ENCODE measurements at regions not wholly inside any gene's neighbourhood (a gene's known extent, or its start where the extent isn't known, plus 50 kb on each side); places are given as distances from the start of the nearest gene placed in this dataset.

DNA sequence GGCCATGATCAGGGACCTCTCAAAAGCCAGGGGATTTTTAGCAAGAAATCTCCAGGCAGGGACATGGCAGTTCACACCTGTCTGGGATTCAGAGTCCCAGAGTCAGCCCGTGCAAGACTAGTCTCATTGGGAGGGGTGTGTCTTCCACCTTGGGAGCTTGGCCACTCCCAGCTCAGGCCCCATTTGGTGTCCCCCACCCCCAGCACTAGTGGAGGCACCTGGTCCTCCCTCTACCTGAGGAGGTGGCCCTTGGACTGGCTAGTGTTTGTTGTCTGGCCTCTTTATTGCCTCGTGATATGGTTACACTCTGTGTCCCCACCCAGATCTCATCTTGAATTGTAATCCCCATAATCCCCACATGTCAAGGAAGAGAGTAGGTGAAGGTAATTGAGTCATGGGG lies 140.8 kb upstream of the PHACTR3 start:
- no peak overlapping the region for H3K4me3 Mint-ChIP-seq
- H3K27me3 Mint-ChIP-seq: peaks cover 7 to 67% of the 10 kb centered on the region in 2 donors
- DNase-seq: no peak
- H3K4me1 Mint-ChIP-seq (ENCODE audit: low read depth in 2 of 2): no peaks in the 10 kb centered on the region
- H3K36me3 Mint-ChIP-seq (ENCODE audit: insufficient read depth): no peaks in the 10 kb centered on the region
- no peaks in the 10 kb centered on the region for H3K9me3 Mint-ChIP-seq
- no peak for ATAC-seq (replicated peaks)
- no peak overlapping the region for H3K27ac Mint-ChIP-seq

DNA sequence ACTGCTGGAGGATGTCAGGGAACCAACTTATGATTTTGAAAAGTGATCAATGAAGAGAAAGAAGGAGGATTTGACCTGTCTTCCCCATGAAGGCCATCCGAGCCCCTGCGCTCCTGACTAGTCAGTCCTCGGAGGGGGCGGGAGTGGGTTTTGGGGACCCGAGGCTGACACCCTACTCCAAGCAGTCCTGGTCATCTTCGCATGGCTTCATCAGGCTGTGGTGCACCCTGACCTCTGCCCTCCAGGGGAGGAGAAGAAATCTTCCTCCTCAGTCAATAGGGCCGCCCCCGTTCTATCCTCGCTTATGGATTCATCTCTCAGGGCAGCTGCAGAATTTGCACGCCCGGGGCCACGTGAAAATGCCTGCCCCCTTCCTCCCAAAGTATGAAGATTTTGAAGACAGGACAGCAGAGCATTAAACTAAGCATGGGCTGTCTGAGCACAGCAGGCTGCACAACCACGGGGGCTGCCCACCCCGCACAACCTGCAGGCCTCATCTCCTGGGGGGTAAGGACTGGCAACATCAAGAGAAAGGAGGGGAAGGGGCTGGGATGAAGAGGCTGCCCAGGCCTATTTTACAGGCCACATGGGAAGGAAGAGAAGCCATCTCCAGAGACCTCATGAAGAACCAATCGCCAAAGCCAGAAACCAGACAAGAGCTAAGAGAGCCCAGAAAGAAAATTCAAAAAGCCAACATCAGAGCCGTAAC lies 138.1 kb upstream of the PHACTR3 start:
- Mint-ChIP-seq H3K27me3 (peaks cover 0 to 66% of the 10 kb centered on the region in 2 donors), H3K9me3 (no peaks in the 10 kb centered on the region), H3K4me3 (no peak overlapping the region), H3K4me1 (ENCODE audit: low read depth in 2 of 2) (no peaks in the 10 kb centered on the region), H3K27ac (no peak overlapping the region), H3K36me3 (ENCODE audit: insufficient read depth) (no peaks in the 10 kb centered on the region)
- DNase-seq (no peak), ATAC-seq (replicated peaks) (no peak)

DNA sequence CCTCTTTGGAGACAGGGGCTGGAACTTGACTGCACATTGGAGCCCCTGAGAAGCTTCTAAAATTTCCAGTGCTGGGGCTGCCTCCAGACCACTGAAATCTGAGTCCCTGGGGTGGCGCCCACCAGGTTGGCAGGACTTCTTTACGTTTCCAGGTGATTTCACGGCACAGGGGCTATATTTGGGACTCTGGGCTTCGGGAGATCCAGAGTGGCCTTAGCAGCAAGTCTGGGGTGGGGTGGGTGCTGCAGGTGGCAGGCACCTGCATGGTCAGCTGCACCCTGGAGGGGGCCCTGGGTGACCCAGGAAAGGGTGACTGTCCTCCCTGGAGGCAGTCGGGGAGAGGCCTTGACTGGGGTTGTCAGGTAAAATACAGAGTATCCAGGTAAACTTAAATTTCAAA lies 135.5 kb upstream of the PHACTR3 start:
- no peaks in the 10 kb centered on the region for H3K36me3 Mint-ChIP-seq (ENCODE audit: insufficient read depth)
- DNase-seq: no peak
- H3K27me3 Mint-ChIP-seq: peaks cover 12 to 72% of the 10 kb centered on the region in 2 donors
- no peak for ATAC-seq (replicated peaks)
- no peak overlapping the region for H3K4me3 Mint-ChIP-seq
- H3K4me1 Mint-ChIP-seq (ENCODE audit: low read depth in 2 of 2): no peaks in the 10 kb centered on the region
- no peak overlapping the region for H3K27ac Mint-ChIP-seq
- H3K9me3 Mint-ChIP-seq: no peaks in the 10 kb centered on the region

DNA sequence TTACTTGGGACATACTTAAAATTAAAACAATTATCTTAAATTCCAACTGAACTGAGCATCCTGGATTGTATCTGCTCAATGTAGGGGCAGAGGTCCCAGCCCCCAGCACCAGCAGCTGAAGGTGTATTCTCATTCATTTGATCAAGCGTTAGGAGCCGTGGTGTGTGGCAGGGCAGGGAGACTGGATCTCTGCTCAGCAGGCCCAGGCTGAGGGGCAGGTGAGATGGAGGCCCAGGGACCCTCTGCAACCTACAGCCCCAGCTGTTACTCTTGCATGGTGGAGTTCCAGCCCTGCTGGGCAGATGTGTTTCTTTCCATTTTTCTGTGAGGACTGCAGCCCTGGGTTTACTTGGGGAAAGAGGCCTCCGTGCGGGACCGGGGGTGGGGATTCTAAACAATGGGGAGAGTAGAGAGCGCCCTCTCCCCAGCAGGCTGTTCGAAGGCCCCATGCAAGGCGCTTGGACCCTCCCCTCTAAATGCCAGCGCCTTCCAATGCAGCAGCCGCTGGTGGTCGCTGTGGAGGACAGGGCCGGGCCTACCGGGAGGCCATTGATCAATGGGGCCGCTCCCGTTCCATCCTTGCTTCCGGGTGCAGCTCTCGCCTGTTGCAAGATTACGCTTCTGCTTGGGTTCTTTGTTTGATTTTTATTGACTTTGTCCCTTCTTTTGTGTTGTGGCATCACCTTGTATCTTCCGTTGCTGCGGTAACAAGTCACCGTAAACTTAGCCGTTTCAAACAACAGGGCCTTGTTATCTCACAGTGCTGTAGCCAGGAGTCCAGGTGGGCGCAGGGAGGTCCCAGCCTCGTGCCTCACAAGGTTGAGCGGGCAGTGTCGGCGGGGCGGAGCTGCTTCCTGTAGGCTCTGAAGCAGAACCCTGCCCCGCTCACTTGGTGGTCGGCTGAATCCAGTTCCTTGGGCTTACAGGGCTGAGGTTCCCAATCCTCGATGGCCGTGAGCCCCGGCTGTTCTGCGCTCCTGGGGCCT lies 134.8 kb upstream of the PHACTR3 start:
- ATAC-seq (replicated peaks) (no peak), DNase-seq (no peak)
- Mint-ChIP-seq H3K9me3 (no peaks in the 10 kb centered on the region), H3K4me3 (no peak overlapping the region), H3K36me3 (ENCODE audit: insufficient read depth) (no peaks in the 10 kb centered on the region), H3K27me3 (peaks cover 18 to 72% of the 10 kb centered on the region in 2 donors), H3K4me1 (ENCODE audit: low read depth in 2 of 2) (no peaks in the 10 kb centered on the region), H3K27ac (no peak overlapping the region)

DNA sequence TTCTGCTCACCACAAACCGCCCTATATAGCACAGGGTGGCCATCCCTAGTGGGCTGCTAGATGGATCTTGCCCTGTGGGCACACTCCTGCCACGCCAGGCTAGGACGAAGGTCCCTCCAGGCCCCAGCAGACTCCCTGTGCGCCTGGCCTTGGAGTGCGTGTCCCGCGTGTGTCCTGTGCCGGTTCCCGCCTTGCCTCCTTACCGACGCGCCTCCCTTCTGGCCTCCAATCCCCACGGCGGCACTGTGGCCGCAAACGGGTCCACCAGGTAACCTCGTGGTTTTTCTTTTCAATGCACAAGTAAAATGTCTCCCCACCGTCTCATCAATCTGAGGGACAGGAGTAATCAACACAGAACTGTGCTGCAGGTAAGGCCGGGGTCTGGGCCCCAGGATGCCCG lies 133.8 kb upstream of the PHACTR3 start:
- no peak overlapping the region for H3K4me3 Mint-ChIP-seq
- no peaks in the 10 kb centered on the region for H3K4me1 Mint-ChIP-seq (ENCODE audit: low read depth in 2 of 2)
- H3K27me3 Mint-ChIP-seq: peaks cover 26 to 71% of the 10 kb centered on the region in 2 donors
- ATAC-seq (replicated peaks) (no peak), DNase-seq (no peak)
- H3K36me3 Mint-ChIP-seq (ENCODE audit: insufficient read depth): no peaks in the 10 kb centered on the region
- no peak overlapping the region for H3K27ac Mint-ChIP-seq
- H3K9me3 Mint-ChIP-seq: no peaks in the 10 kb centered on the region

DNA sequence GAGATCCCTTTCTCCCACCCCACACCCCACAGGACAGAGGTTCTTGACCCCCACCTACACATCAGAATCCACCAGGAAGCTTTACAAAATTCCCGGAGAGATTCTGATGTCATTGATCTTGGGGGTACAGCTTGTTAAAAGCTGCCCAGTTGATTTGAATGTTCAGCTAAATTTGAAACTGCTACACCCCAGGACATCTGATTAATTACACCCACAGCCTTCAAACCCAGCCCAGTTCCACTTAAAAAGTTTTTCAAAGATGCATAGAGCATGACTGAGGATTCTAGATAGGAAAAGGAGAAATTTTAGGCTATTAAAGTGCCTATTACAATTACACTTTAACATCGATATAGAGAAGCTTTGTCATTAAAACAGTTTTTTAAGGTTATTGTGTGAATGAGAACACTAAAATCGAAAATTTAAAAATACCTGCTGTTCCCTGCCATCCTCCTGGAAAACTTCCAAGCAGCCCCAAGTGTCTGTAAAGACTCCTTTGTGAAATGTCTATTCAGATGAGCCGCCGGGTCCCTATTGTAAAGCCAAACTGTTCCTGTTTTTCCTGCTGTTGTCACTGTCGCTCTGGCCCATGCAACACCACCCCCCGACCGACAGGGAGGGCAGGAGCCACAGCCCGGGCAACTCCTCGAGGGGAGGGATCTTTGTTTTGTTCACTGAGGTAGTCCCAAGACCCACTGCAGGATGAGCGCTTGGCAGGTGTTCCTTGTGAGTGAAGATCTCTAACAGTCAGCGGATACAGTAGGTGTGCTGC lies 132.5 kb upstream of the PHACTR3 start:
- no peaks in the 10 kb centered on the region for H3K4me1 Mint-ChIP-seq (ENCODE audit: low read depth in 2 of 2)
- no peak overlapping the region for H3K27ac Mint-ChIP-seq
- no peak overlapping the region for H3K4me3 Mint-ChIP-seq
- DNase-seq: no peak
- no peaks in the 10 kb centered on the region for H3K9me3 Mint-ChIP-seq
- H3K27me3 Mint-ChIP-seq: peaks cover 27 to 62% of the 10 kb centered on the region in 2 donors
- ATAC-seq (replicated peaks): no peak
- H3K36me3 Mint-ChIP-seq (ENCODE audit: insufficient read depth): no peaks in the 10 kb centered on the region

DNA sequence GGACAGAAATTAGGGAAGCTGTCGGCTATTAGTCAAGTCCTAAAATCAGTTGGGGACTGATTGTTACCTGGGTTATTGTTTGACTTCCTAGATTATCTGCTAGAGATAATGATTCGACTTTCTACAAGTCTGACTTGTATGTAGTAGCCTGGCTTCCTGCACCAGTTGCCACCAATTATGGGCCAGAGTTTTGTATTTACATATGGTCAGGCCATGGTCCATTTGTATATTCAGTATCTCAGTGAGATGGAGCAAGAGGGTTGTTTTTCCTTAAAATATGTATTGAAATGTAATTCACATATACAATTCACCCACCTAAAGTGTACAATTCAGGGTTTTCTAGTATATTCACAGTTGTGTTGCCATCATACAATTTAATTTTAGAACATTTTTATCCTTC lies 130.6 kb upstream of the PHACTR3 start:
- no peak for ATAC-seq (replicated peaks)

DNA sequence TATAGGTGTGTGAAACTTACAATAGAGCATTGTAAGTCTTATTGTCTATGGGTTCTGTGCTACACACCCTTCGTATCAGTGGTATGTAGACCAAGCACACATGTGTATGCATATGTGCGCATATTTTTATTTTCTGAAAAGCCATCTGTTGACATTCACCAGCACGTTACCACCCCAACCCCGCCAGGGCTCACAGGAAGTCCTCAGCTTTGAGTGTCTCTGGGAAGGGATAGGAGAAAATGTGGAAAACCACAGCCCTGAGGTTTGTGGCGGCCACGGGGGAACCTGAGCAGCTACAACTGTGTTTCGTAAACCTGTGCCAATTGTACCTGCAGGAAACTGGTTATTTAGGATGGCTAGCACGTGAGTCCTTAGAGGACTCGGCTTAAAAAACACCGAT lies 123.3 kb upstream of the PHACTR3 start:
- Mint-ChIP-seq H3K36me3 (ENCODE audit: insufficient read depth) (no peaks in the 10 kb centered on the region), H3K9me3 (no peaks in the 10 kb centered on the region), H3K27ac (no peak overlapping the region), H3K27me3 (peaks cover 24 to 47% of the 10 kb centered on the region in 2 donors), H3K4me3 (no peak overlapping the region), H3K4me1 (ENCODE audit: low read depth in 2 of 2) (peaks cover 0 to 1% of the 10 kb centered on the region in 2 donors)
- DNase-seq (no peak), ATAC-seq (replicated peaks) (no peak)

More for the DNA sequence above, 130.6 kb upstream of the PHACTR3 start:
- Mint-ChIP-seq H3K36me3 (ENCODE audit: insufficient read depth) (no peaks in the 10 kb centered on the region), H3K4me3 (no peak overlapping the region), H3K4me1 (ENCODE audit: low read depth in 2 of 2) (no peaks in the 10 kb centered on the region), H3K9me3 (no peaks in the 10 kb centered on the region), H3K27me3 (peaks cover 27 to 60% of the 10 kb centered on the region in 2 donors), H3K27ac (no peak overlapping the region)
- DNase-seq: no peak

DNA sequence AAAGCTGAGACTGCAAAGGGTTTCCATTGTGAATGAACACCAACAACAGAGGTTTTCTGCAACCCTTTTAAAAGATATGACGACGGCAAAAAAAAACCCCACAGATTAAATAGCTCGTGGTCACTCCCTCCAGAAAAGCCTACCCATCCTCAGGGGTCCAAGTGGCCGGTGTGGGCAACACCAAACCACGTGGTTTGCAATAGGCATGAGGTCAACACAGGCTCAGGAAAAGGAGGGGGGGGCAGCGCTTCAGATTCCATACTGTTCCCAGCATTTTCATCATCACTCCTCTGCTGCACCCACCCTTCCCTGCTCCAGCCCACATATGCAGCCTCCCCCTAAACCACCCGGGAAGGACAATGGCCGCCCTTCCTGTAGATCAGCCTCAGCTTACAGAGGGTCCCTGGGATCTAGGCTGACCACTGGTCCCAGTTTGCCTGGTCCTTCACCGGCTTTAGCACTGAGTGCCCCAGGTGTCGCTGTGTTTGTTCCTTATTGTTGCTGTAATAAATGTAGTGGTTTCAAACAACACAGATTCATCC lies 122.8 kb upstream of the PHACTR3 start:
- Mint-ChIP-seq H3K4me1 (ENCODE audit: low read depth in 2 of 2) (peaks cover 0 to 1% of the 10 kb centered on the region in 2 donors), H3K27ac (no peak overlapping the region), H3K4me3 (no peak overlapping the region), H3K27me3 (peaks cover 24 to 47% of the 10 kb centered on the region in 2 donors), H3K36me3 (ENCODE audit: insufficient read depth) (no peaks in the 10 kb centered on the region), H3K9me3 (no peaks in the 10 kb centered on the region)
- DNase-seq (no peak), ATAC-seq (replicated peaks) (no peak)

DNA sequence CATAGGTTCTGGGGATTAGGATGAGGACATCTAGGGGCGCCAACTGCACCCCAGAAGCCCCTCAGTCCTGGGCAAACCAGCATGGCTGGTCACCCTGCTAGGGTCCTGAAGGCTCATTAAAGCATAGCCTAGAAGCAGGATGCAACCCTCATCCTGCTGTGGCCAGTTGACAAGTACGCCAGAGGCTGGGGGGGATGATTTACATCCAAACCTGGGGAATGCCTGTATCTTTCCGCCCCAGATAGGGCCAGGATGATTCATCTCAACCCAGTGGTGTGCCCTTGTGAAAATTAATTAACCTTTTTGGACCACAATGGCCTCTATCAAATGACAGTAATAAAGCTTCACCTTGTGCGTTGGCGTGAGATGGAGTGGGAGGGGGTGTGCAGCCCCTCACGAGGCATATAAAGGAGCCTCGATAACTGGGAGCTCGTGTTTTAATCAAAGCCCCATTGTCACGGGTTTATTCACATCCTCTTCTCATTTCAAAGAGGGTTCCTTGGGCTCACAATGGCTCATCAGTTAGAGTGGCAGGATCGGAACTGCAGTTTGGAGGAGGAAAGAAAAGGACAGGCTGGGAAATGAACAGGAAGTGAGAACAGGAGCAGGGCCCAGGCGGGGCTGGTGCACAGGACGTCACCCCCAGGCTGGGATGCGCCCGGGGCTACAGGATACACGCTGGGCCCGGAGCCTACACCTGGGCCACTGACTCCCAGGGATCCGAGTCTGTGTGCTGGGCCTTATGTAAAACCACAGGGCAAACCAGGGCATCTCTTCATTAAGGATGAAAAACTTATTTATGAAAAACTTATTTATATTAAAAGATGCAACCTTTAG lies 121.8 kb upstream of the PHACTR3 start:
- peaks cover 0 to 1% of the 10 kb centered on the region in 2 donors for H3K4me1 Mint-ChIP-seq (ENCODE audit: low read depth in 2 of 2)

DNA sequence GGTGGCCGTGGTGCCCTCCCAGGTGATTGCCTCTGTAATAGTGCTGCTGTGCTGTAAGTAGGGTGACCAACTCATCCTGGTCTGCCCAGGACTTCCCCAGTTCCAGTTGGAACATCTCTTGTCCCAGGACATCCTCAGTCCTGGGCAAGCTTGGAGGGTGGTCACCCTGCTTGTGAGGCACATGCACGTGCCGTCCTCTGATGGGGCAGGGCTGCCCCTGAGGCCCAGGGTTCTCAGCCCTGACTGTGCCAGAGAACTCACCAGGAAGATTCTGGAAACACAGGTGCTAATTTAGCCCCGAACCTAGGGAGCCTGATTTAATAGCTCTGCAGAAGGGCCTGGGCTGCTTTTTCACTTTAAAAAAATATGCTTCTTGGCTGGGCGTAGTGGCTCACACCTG lies 120.9 kb upstream of the PHACTR3 start:
- Mint-ChIP-seq H3K9me3 (no peaks in the 10 kb centered on the region), H3K4me3 (no peak overlapping the region), H3K27me3 (peaks cover 24 to 47% of the 10 kb centered on the region in 2 donors), H3K4me1 (ENCODE audit: low read depth in 2 of 2) (peaks cover 0 to 1% of the 10 kb centered on the region in 2 donors), H3K27ac (no peak overlapping the region), H3K36me3 (ENCODE audit: insufficient read depth) (no peaks in the 10 kb centered on the region)
- ATAC-seq (replicated peaks): no peak
- DNase-seq: no peak

More for the DNA sequence above, 121.8 kb upstream of the PHACTR3 start:
- DNase-seq (no peak), ATAC-seq (replicated peaks) (no peak)
- peaks cover 24 to 47% of the 10 kb centered on the region in 2 donors for H3K27me3 Mint-ChIP-seq
- no peak overlapping the region for H3K27ac Mint-ChIP-seq
- H3K4me3 Mint-ChIP-seq: no peak overlapping the region
- H3K9me3 Mint-ChIP-seq: no peaks in the 10 kb centered on the region
- no peaks in the 10 kb centered on the region for H3K36me3 Mint-ChIP-seq (ENCODE audit: insufficient read depth)

DNA sequence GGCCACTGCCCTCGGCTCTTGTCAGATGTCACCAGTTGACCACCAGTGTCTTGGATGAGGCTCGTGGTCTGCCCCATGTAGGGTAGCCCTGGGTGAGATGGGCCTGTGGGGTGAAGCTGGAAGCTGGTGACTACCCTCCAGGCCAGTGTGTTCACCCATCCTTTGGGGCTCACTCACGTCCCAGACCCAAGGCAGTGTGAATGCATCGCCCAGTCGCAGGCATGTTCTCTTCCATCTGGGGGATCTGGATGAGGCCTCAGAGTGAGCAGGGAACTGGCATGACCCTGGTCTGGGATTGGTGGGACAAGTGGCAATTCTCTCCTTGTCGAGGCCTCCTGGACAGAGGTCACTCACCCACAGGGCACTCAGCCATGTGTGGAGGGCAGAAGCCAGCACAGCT lies 120.1 kb upstream of the PHACTR3 start:
- H3K4me1 Mint-ChIP-seq (ENCODE audit: low read depth in 2 of 2): peaks cover 0 to 1% of the 10 kb centered on the region in 2 donors
- H3K36me3 Mint-ChIP-seq (ENCODE audit: insufficient read depth): no peaks in the 10 kb centered on the region
- ATAC-seq (replicated peaks) (no peak), DNase-seq (no peak)
- no peak overlapping the region for H3K4me3 Mint-ChIP-seq
- H3K27me3 Mint-ChIP-seq: peaks cover 24 to 49% of the 10 kb centered on the region in 2 donors
- H3K27ac Mint-ChIP-seq: no peak overlapping the region
- no peaks in the 10 kb centered on the region for H3K9me3 Mint-ChIP-seq

Data from effector memory CD8-positive, alpha-beta T cell (primary cell).